Astrocyte of the spinal cord (primary cell): ENCODE measurements at regions not wholly inside any gene's neighbourhood (a gene's known extent, or its start where the extent isn't known, plus 50 kb on each side); places are given as distances from the start of the nearest gene placed in this dataset.
A peak's percentile ranks its signal among the peaks of the same experiment; 100 is the strongest.

ENCODE experiments used
- DNase-seq: peaks from one replicate; pipeline ENCODE4 v3.0.0; 2011; ENCODE audit warnings: low read depth, low spot score
- H3K4me3 ChIP-seq: 2 replicates; pipeline ENCODE4 v1.5.1; 2011; ENCODE audit warnings: low read depth, mild to moderate bottlenecking, low read length, moderate library complexity
- in situ Hi-C: cut with HindIII; loops from 2 replicates; pipeline ENCODE4 v1.10.0; 2017; ENCODE audit warnings: low sequenced_read_pairs
- TF ChIP-seq, protein P1 (sequence below): IDR thresholded peaks from 2 replicates; pipeline ENCODE4 v1.5.1; 2012; ENCODE audit warnings: low read depth, mild to moderate bottlenecking, low read length, inconsistent platforms

DNA sequence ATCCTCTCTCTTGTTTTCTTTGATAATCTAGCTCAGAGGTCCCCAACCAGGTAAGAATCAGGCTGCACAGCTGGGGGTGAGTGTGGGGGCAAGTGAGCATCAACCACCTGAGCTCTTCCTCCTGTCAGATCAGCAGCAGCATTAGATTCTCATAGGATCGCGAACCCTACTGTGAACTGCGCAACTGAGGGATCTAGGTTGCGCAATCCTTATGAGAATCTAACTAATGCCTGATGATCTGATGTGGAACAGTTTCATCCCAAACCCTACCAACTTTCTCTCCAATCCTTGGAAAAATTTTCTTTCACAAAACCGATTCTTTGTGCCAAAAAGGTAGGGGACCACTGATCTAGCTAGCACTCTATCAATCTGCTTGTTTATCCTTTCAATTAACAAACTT is 678.3 kb downstream of the CBLN2 start:
- TF ChIP-seq, protein P1, sequence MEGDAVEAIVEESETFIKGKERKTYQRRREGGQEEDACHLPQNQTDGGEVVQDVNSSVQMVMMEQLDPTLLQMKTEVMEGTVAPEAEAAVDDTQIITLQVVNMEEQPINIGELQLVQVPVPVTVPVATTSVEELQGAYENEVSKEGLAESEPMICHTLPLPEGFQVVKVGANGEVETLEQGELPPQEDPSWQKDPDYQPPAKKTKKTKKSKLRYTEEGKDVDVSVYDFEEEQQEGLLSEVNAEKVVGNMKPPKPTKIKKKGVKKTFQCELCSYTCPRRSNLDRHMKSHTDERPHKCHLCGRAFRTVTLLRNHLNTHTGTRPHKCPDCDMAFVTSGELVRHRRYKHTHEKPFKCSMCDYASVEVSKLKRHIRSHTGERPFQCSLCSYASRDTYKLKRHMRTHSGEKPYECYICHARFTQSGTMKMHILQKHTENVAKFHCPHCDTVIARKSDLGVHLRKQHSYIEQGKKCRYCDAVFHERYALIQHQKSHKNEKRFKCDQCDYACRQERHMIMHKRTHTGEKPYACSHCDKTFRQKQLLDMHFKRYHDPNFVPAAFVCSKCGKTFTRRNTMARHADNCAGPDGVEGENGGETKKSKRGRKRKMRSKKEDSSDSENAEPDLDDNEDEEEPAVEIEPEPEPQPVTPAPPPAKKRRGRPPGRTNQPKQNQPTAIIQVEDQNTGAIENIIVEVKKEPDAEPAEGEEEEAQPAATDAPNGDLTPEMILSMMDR = no peak
- in situ Hi-C loops = no loop called here
- H3K4me3 ChIP-seq = no peak overlapping the region
- no peak for DNase-seq

DNA sequence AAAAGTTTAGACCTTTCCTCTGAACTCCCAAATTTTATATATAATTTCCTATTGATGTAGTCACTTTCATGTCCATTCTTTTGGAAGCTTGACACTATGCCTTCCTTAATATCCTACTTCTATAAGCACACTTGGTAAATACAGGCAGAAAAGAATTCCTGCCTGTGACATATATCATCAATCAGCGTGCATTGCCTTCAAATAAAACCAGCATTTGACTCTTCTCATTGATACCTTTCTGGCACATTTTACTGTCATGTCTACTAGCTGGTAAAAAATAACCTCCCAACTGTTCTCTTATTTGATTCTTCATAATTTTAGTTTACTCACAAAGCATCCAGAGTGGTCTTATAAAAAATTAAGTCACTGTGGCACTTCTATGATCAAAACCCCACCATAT is 693.5 kb downstream of the CBLN2 start:
- no peak for DNase-seq
- H3K4me3 ChIP-seq = no peak overlapping the region
- in situ Hi-C loops = no loop called here
- TF ChIP-seq, protein P1 = no peak

DNA sequence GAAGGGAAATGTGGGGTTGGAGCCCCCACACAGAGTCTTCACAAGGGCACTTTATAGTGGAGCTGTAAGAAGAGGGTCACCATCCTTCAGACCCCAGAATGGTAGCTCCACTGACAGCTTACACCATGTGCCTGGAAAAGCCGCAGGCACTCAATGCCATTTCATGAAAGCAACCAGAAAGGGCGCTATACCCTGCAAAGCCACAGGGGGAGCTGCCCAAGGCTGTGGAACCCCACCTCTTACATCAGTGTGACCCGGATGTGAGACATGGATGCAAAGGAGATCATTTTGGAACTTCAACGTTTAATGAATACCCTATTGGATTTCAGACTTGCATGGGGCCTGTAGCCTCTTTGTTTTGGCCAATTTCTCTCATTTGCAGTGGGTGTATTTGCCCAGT is 694.7 kb downstream of the CBLN2 start:
- DNase-seq = no peak
- TF ChIP-seq, protein P1 = peak; percentile 1
- in situ Hi-C loops = no loop called here
- H3K4me3 ChIP-seq = no peak overlapping the region

DNA sequence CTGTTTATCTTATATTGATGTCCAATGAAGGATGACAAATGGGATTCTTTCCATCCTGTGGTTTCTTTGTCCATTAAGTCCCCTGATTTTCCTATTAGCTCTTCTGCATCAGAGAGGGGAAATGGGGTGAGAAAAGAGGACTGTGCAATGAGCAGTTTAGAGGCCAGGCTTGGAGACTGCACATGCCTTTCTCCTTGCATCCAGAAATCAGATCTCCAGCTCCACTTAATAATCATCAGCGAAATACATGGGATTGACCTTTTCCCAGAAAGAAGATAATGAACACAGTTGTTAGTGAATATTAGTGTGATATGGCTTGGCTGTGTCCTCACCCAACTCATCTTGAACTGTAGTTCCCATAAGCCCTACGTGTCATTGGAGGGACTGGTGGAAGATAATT is 697.4 kb downstream of the CBLN2 start:
- no peak overlapping the region for H3K4me3 ChIP-seq
- TF ChIP-seq, protein P1 = no peak
- in situ Hi-C loops = no loop called here
- no peak for DNase-seq

DNA sequence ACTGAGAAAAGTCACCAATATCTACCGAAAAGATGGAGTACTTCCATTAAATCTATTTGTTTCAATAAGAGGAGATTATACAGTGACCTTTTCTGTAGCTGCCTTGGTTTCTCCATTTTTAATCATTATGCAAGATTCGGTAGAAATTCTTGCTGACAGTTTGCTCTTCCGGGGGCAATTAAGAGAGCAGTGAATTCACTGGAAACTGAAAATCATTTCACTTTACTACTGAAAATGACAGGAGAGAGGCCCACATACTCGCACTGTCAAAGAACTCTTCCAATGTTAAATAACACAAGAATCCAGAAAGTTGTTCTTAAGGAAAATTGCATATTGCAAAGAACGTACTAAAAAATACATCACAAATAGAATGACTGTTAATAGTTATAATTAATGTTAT is 699.3 kb downstream of the CBLN2 start:
- no peak for DNase-seq
- TF ChIP-seq, protein P1 = no peak
- H3K4me3 ChIP-seq = no peak overlapping the region
- in situ Hi-C loops = no loop called here

DNA sequence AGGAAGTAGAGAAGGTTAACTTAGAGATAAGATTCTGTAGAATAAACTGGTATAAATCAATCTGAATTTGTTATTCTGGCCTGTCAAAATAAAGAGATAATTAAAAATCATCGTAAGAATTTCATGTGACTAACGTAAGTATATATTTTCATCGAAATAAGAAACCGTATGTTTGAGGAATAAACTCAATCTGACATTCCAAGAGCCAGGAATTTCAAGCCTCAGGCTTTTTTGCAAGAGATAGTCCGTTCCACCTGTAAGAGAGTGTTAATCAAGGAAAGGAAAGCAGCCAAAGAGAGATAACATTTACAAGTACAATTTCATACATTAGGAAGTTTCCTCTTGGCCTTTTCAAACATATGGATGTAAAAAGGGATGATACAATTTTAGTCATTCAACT is 701.5 kb downstream of the CBLN2 start:
- TF ChIP-seq, protein P1 = no peak
- H3K4me3 ChIP-seq = no peak overlapping the region
- no peak for DNase-seq
- in situ Hi-C loops = no loop called here

DNA sequence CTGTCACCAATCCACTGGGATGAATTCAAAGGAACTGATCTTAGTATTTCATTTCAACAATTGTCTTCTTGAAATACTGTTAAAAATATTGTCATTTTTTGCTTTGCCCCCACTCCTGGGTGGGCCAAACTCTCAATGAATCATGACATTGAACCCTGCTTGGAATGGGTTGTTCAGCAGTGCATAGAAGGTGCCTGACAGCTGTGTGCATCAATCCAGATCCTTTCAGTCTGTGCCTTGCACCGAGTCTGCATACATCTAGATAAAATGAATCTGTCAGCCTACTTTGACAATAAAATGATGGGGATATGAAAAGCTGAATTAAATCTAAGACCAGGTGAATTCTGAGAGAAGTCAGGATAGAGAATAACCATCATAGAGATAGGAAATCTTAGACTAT is 706.6 kb downstream of the CBLN2 start:
- in situ Hi-C loops = no loop called here
- no peak for DNase-seq
- no peak overlapping the region for H3K4me3 ChIP-seq
- TF ChIP-seq, protein P1 = no peak
